ENCODE measurements at regions not wholly inside any gene's neighbourhood (a gene's known extent, or its start where the extent isn't known, plus 50 kb on each side); places are given as distances from the start of the nearest gene placed in this dataset.

GRCh38 chr1:58390091-58390490 lies 156.4 kb downstream of the OMA1 start:
- H3K27ac Mint-ChIP-seq: no peak overlapping the region
- no peak for DNase-seq

GRCh38 chr1:58380345-58380744 lies 166.2 kb downstream of the OMA1 start:
- H3K27ac Mint-ChIP-seq: no peak overlapping the region
- no peak overlapping the region for H3K4me3 Mint-ChIP-seq
- intact Hi-C loops (cut with micrococcal nuclease): no loop called here
- ChIA-PET CTCF (no interaction called here), POLR2A (interaction anchor here (0.7 kb wide), 1 partner anchor 11 kb away, joined by 3 read pairs; no protein-coding TSS in a partner anchor)
- ATAC-seq (ENCODE audit: low read depth): no peak
- TF ChIP-seq CTCF (IDR thresholded peaks at IDR 0.05): no peak
- peaks cover 3% of the 10 kb centered on the region for H3K9me3 Mint-ChIP-seq
- peaks cover 6% of the 10 kb centered on the region for H3K36me3 Mint-ChIP-seq (ENCODE audit: low read depth)
- no peaks in the 10 kb centered on the region for H3K4me1 Mint-ChIP-seq
- no peak for DNase-seq
- H3K27me3 Mint-ChIP-seq: no peaks in the 10 kb centered on the region

More at GRCh38 chr1:58390091-58390490, 156.4 kb downstream of the OMA1 start:
- no peak for ATAC-seq (ENCODE audit: low read depth)
- no peak for TF ChIP-seq CTCF (IDR thresholded peaks at IDR 0.05)
- Mint-ChIP-seq H3K4me3 (no peak overlapping the region), H3K9me3 (no peaks in the 10 kb centered on the region), H3K4me1 (no peaks in the 10 kb centered on the region), H3K27me3 (no peaks in the 10 kb centered on the region), H3K36me3 (ENCODE audit: low read depth) (peaks cover 4% of the 10 kb centered on the region)
- CTCF ChIA-PET: no interaction called here
- POLR2A ChIA-PET: interaction anchor here (1.3 kb wide), 1 partner anchor 157 kb away, joined by 4 read pairs; the partner anchor contains the start of gene OMA1
- intact Hi-C loops (cut with micrococcal nuclease): loop anchor here (5.0 kb wide), 2 partner anchors 312 to 882 kb away; partner anchors contain the start of gene MYSM1

- no peak for ATAC-seq (ENCODE audit: low read depth)
- ChIA-PET CTCF (no interaction called here), POLR2A (no interaction called here)
- peaks cover 8% of the 10 kb centered on the region for H3K36me3 Mint-ChIP-seq (ENCODE audit: low read depth)
- DNase-seq: no peak
- intact Hi-C loops (cut with micrococcal nuclease): no loop called here
- peaks cover 12% of the 10 kb centered on the region for H3K9me3 Mint-ChIP-seq
- no peak for TF ChIP-seq CTCF (IDR thresholded peaks at IDR 0.05)
- H3K4me1 Mint-ChIP-seq: peaks cover 2% of the 10 kb centered on the region
- no peak overlapping the region for H3K4me3 Mint-ChIP-seq
- H3K27ac Mint-ChIP-seq: no peak overlapping the region
- no peaks in the 10 kb centered on the region for H3K27me3 Mint-ChIP-seq
Observed at GRCh38 chr1:58367217-58367616, 179.3 kb downstream of the OMA1 start.

GRCh38 chr1:58365328-58365727 lies 181.2 kb downstream of the OMA1 start:
- no peak for DNase-seq
- Mint-ChIP-seq H3K36me3 (ENCODE audit: low read depth) (no peaks in the 10 kb centered on the region), H3K27ac (no peak overlapping the region), H3K4me1 (peaks cover 2% of the 10 kb centered on the region), H3K27me3 (no peaks in the 10 kb centered on the region), H3K9me3 (peaks cover 3% of the 10 kb centered on the region), H3K4me3 (no peak overlapping the region)
- no peak for TF ChIP-seq CTCF (IDR thresholded peaks at IDR 0.05)
- no peak for ATAC-seq (ENCODE audit: low read depth)
- CTCF ChIA-PET: no interaction called here
- intact Hi-C loops (cut with micrococcal nuclease): no loop called here
- POLR2A ChIA-PET: no interaction called here

GRCh38 chr1:58363585-58363984 lies 182.9 kb downstream of the OMA1 start:
- H3K27me3 Mint-ChIP-seq: no peaks in the 10 kb centered on the region
- intact Hi-C loops (cut with micrococcal nuclease): loop anchor here (2.0 kb wide), 1 partner anchor 29 kb away; no protein-coding TSS in a partner anchor
- DNase-seq (no peak), ATAC-seq (ENCODE audit: low read depth) (peak; percentile 25)
- no peak overlapping the region for H3K27ac Mint-ChIP-seq
- no peak for TF ChIP-seq CTCF (IDR thresholded peaks at IDR 0.05)
- CTCF ChIA-PET: no interaction called here
- POLR2A ChIA-PET: no interaction called here
- no peaks in the 10 kb centered on the region for H3K9me3 Mint-ChIP-seq
- peaks cover 2% of the 10 kb centered on the region for H3K4me1 Mint-ChIP-seq
- H3K4me3 Mint-ChIP-seq: no peak overlapping the region
- H3K36me3 Mint-ChIP-seq (ENCODE audit: low read depth): no peaks in the 10 kb centered on the region
